GM21723 (cell line): ENCODE measurements at regions not wholly inside any gene's neighbourhood (a gene's known extent, or its start where the extent isn't known, plus 50 kb on each side); places are given as distances from the start of the nearest gene placed in this dataset.

ENCODE experiments used
- ATAC-seq: cut with Tn5 transposase; IDR thresholded peaks from one replicate; pipeline ENCODE4 v1.9.1; 2021; ENCODE audit warnings: mild to moderate bottlenecking, moderate library complexity; ENCODE audit not compliant: unreplicated experiment

DNA sequence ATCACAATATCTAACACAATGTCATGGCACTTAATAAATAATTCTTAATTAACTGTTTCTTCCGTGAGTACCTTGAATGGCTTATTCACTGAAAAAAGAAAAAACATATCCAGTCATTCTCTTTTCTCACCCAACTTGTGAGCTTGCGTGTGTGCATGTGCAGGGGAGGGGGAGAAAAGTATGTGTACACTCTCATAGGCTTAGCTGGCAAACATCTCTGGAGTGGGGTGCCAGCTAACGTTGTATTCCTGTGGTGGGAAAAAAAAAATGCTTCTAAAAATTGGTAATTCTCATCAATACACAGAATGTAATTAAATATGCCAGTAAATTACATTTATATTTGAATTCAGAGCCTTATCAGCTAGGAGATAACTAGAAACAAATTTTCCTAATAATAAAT, 291.9 kb upstream of the NOX3 start:
- ATAC-seq = no peak

DNA sequence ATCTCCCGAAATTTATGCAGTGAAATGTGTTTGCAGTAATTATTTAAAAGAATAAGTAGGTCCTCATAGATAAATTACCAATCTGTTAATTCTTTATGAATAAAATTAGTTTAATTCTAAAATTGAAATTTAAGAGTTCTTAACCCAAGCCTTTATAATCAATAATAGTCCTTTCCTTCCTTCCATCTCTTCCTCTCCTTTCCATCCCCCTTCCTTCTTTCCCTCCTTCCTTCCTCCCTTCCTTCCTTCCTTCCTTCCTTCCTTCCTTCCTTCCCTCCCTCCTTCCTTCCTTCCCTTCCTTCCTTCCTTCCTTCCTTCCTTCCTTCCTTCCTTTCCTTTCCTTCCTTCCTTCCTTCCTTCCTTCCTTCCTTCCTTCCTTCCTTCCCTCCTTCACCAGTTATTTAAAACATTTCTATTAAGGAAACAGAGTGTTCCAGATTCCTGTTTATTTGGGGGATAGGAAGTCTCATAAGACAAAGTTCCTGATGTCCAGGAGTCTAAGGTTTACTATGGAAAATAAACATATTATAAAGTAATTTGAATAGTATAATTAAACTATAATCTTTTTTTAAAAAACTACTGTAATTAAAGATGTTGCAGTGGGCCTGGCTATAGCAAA, 285.3 kb upstream of the NOX3 start:
- ATAC-seq = no peak

- no peak for ATAC-seq
Measured at GRCh38 chr6:155738602-155739105, 283.0 kb upstream of the NOX3 start.

GRCh38 chr6:155717374-155717773, 261.7 kb upstream of the NOX3 start:
- no peak for ATAC-seq

GRCh38 chr6:155710704-155711103, 255.1 kb upstream of the NOX3 start:
- ATAC-seq = no peak

DNA sequence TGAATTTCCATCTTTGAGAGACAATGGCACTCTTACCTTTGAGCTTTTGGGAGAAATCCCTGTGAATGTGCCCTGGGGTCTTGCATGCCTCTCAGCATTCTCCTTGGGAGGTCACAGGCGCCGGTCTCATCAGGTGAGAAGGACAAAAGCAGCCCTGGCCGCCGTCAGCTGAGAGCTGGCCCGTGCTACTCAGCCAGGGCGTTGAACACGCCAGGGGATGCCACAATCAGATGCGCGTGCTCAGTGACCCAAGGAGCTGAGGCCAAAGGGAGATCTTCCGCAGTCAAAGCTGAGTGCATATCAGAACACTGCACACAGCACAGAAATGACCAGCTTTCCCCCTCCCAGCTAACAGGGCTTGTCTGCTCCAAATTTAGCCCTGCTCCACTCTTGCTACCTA, 253.6 kb upstream of the NOX3 start:
- ATAC-seq = no peak

DNA sequence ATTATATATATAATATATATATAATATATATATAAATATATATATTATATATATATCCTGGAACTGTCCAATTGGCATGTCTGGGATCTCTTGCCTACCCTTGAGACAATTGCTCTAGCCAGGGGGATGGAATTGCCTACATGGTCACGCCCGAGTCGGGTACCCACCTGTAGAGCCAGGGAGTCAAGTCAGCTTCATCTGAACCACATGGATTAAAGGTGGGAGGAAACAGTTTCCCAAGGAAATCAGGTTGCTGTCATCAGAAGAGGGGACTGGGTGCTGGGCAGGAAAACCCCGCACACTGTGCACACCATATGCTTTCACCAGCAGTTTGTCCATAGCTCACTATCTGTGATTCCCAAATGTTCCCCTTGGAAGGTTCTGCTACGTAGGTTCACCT, 252.5 kb upstream of the NOX3 start:
- no peak for ATAC-seq

DNA sequence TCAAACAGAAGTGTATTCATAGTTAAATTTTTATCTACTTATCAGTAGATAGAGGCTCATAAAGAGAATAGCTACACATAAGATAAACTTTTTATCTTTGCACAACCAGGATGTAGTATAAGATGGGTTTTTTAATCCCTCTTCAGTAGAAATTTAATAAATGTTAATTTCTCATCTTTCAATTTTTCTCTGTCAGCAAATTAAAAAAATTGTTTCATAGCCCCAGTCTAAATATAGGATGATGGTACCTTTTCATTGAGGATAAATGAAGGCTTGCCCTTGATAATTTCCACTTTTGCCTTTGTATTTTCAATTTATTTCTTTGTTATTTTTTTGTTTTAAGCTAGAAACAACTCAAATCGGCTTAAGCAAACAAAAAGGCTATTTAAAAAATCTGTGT, 251.2 kb upstream of the NOX3 start:
- no peak for ATAC-seq

- no peak for ATAC-seq
Measured at GRCh38 chr6:155706341-155706740, 250.7 kb upstream of the NOX3 start.

GRCh38 chr6:155701342-155701741, 245.7 kb upstream of the NOX3 start:
- ATAC-seq = no peak

GRCh38 chr6:155695495-155695894, 239.9 kb upstream of the NOX3 start:
- no peak for ATAC-seq

DNA sequence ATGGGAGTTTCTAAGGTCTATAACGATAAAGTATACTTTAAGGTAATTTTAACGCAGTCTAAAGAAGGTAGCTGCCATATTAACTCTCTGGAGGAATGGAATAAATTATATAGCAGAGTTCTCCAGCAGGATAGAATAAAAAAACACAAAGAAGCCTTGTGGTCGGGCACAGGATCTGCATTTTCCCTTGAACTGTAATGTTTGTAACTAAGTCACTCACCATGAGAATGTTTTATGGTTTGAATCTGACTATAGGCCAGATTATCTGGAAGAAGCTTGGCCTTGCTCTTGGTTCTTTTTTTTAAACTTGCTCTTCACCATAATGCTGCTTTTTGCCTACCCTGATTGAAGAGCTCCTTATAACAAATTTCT, 238.8 kb upstream of the NOX3 start:
- ATAC-seq = no peak

GRCh38 chr6:155693573-155694418, 238.2 kb upstream of the NOX3 start:
- ATAC-seq = no peak

GRCh38 chr6:155690820-155691219, 235.2 kb upstream of the NOX3 start:
- ATAC-seq = no peak

GRCh38 chr6:155687645-155688044, 232.0 kb upstream of the NOX3 start:
- ATAC-seq = no peak

GRCh38 chr6:155684416-155685196, 229.0 kb upstream of the NOX3 start:
- no peak for ATAC-seq

DNA sequence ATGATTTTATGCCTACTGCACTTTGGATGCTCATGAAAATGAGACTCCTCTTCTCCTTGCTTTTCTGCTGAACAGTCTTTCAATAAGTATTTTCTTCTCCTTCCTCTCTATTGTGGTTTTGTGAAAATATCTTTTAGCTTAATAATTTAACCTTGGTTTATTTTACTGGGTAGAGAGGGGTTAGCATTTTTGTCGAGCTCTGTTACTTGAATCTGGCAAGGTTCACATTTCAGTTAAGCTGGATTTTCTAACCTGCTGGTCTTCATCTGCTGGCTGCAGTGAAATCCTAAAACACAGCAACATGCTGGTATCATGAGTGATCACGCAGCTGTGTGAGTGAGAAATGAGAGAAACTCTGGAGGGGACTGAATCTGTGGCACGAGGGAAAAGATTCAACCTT, 222.7 kb upstream of the NOX3 start:
- ATAC-seq = no peak

DNA sequence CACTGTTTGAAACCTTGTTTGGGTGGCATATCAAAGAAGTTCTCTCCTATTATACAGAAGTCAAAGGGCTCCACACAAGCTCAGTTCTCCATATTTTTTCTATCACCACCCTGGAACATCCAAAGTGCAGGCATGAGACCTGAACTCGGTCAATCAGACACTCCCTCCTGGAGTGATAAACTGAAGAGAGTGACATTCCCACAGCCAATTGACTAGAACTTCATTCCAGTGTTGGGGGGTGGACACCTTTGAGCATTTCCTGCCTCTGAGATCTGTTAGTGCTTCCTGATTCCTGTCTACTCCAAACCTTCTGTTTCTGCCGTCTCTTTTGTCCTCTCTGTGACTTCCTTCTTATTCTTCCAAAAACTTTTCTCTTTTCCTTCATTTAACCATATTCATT, 220.7 kb upstream of the NOX3 start:
- ATAC-seq = no peak

DNA sequence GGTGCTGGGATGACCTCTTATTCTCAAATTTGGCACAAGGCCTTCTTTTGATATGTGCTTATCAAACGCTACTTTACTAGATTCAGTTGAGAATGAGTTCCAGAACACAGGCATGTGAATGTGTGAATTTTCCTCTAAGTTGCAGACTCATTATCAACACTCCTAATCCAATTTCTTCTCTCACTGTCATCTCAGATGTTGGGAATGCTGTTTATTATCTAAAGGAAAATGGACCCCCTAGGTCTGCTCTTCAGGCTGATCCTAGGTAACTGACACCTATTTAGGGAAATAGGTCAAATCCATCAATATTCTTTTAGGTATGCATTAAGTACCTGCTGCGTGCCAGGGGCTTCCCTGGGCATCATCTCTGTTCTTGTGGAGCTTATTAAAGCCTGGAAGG, 215.0 kb upstream of the NOX3 start:
- no peak for ATAC-seq

- ATAC-seq = no peak
Measured at GRCh38 chr6:155660251-155660977, 204.8 kb upstream of the NOX3 start.

- no peak for ATAC-seq
Measured at GRCh38 chr6:155656024-155656423, 200.4 kb upstream of the NOX3 start.
